Gastroesophageal sphincter (tissue), 2 donors: ENCODE measurements at regions not wholly inside any gene's neighbourhood (a gene's known extent, or its start where the extent isn't known, plus 50 kb on each side); places are given as distances from the start of the nearest gene placed in this dataset.

Experiments used
- POLR2A ChIP-seq, 2 donors: fragments of 450-650 bp; IDR thresholded peaks; one replicate each; pipeline ENCODE4 v1.6.1; 2017; ENCODE audit warnings: antibody characterized with exemption in 2 of 2, mild to moderate bottlenecking in 2 of 2, moderate library complexity in 1 of 2
- POLR2AphosphoS5 ChIP-seq: sonication (generic); formaldehyde crosslinking; IDR thresholded peaks from one replicate; pipeline ENCODE4 v1.6.1; 2017; ENCODE audit warnings: antibody characterized with exemption

- TF ChIP-seq POLR2A (IDR thresholded peaks at IDR 0.05), result no peak
- no peak for TF ChIP-seq POLR2AphosphoS5
Measured at GRCh38 chr7:85424298-85424697, 237.4 kb upstream of the SEMA3D start.
